SK-N-SH (cell line): ENCODE measurements at regions not wholly inside any gene's neighbourhood (a gene's known extent, or its start where the extent isn't known, plus 50 kb on each side); places are given as distances from the start of the nearest gene placed in this dataset.

ENCODE experiments used
- CTCF ChIP-seq: fragments of 200-600 bp; sonication (generic); IDR thresholded peaks from 2 replicates; pipeline ENCODE4 v1.6.1; 2017; ENCODE audit warnings: antibody characterized with exemption, mild to moderate bottlenecking, moderate library complexity
- EZH2phosphoT487 ChIP-seq: fragments of 200-600 bp; sonication (generic); IDR thresholded peaks from 2 replicates; pipeline ENCODE4 v1.6.1; 2017; ENCODE audit warnings: low read depth, mixed run types, mild to moderate bottlenecking, antibody characterized with exemption, moderate library complexity, borderline replicate concordance
- FOSL2 ChIP-seq: IDR thresholded peaks from 2 replicates; pipeline ENCODE4 v1.4.0; 2012; ENCODE audit warnings: low read depth, mild to moderate bottlenecking, moderate library complexity, borderline replicate concordance
- FOXJ3 ChIP-seq: sonication (generic); formaldehyde crosslinking; IDR thresholded peaks from 2 replicates; pipeline ENCODE4 v1.5.1; 2020; ENCODE audit warnings: mild to moderate bottlenecking, missing genetic modification reagents
- GABPA ChIP-seq: IDR thresholded peaks from 2 replicates; pipeline ENCODE4 v1.4.0; 2012; ENCODE audit warnings: low read depth, mild to moderate bottlenecking
- JUND ChIP-seq: IDR thresholded peaks from 2 replicates; pipeline ENCODE4 v1.4.0; 2012
- MXI1 ChIP-seq: IDR thresholded peaks from 2 replicates; pipeline ENCODE4 v1.6.1; 2012; ENCODE audit warnings: mild to moderate bottlenecking, low read depth, low read length, improper control_type of control experiment
- POLR2AphosphoS5 ChIP-seq: IDR thresholded peaks from 2 replicates; pipeline ENCODE4 v1.6.1; 2012; ENCODE audit warnings: low read depth, low read length
- RCOR1 ChIP-seq: fragments of 150-350 bp; IDR thresholded peaks from 2 replicates; pipeline ENCODE4 v1.6.1; 2017; ENCODE audit warnings: antibody characterized with exemption, low read length
- RFX5 ChIP-seq: IDR thresholded peaks from 2 replicates; pipeline ENCODE4 v1.6.1; 2012; ENCODE audit warnings: mild to moderate bottlenecking, improper control_type of control experiment, low read length
- RXRA ChIP-seq: IDR thresholded peaks from 2 replicates; pipeline ENCODE4 v1.4.0; 2012; ENCODE audit warnings: low read depth, mild to moderate bottlenecking, borderline replicate concordance
- TAF1 ChIP-seq: IDR thresholded peaks from 2 replicates; pipeline ENCODE4 v1.6.1; 2012; ENCODE audit warnings: low read depth, mild to moderate bottlenecking, low read length, moderate library complexity, borderline replicate concordance
- USF2 ChIP-seq: fragments of 150-350 bp; IDR thresholded peaks from 2 replicates; pipeline ENCODE4 v1.6.1; 2017; ENCODE audit warnings: antibody characterized with exemption, low read length, low read depth, borderline replicate concordance
- YY1 ChIP-seq: IDR thresholded peaks from 2 replicates; pipeline ENCODE4 v1.4.0; 2012; ENCODE audit warnings: low read depth, mild to moderate bottlenecking

GRCh38 chr5:97454015-97454414 lies 271.0 kb upstream of the RIOK2 start:
- no peak for TF ChIP-seq USF2
- TF ChIP-seq RXRA: no peak
- TF ChIP-seq RCOR1: no peak
- no peak for TF ChIP-seq CTCF
- TF ChIP-seq TAF1: no peak
- TF ChIP-seq FOSL2: no peak
- no peak for TF ChIP-seq JUND
- no peak for TF ChIP-seq FOXJ3 (CRISPR knock-in tag)
- no peak for TF ChIP-seq MXI1
- TF ChIP-seq GABPA: no peak
- no peak for TF ChIP-seq EZH2phosphoT487
- TF ChIP-seq RFX5: no peak
- no peak for TF ChIP-seq POLR2AphosphoS5
- no peak for TF ChIP-seq YY1
